NCI-H2171 treated with DMSO at 0.1 percent for 48 hours (cell line): ENCODE measurements at regions not wholly inside any gene's neighbourhood (a gene's known extent, or its start where the extent isn't known, plus 50 kb on each side); places are given as distances from the start of the nearest gene placed in this dataset.

Experiments used
- DNase-seq: peaks from one replicate; lab custom pipeline; 2025; lab: John Stamatoyannopoulos, UW

DNA sequence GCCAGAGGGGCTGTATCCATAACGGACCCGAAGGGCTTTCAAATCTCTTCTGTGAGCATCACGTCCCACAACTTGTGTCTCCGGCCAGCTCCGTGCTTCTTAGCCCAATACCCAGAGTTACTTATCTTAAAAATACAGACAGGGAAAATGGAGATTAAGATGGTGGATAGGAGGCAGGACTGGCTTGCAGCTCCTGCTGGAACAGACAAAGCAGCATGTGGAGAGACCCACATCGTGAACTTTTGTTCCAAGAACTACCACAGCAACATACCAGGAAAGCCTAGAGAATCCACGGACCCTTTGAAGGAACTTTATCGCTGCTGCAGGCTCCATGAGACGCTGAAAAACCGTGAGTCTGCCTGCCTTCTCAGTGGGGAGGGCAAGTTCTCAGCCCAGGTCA, 113.7 kb downstream of the RNASET2 start:
- DNase-seq = no peak

DNA sequence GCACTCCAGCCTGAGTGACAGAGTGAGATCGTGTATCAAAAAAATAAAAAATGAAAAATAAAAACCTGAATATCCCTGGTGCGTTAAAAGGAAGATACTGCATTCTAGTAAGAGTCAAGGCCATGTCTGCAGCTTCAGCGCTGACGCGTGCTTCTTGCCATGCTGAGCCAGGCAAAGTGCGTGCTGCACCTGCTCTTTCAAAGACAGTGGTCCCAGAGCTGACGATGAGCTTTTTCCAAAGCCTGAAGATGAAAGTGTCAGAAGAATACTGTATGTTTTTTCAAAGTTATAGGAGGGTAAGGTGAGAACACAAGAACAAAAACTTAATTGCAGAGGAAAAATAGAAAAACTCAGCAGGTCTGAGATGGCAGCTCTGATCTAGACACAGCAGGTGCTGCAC, 115.1 kb downstream of the RNASET2 start:
- no peak for DNase-seq

DNA sequence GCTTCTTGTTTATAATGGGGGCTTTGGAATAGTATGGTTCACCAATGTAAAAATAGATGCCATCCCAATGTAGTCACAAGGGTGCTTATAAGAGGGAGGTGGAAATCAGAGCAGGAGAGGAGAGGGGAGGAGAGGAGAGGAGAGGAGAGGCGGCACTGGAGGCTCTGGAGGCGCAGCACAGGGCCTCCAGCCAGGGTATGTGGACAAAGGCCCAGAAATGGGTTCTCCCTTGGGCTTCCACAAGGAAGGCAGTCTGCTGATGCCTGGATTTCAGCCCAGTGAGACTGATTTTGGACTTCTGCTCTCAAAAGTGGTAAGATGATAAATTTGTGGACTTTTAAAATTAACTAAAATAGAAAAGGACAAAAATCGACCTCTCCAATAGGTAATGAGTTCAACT, 116.8 kb downstream of the RNASET2 start:
- no peak for DNase-seq

- no peak for DNase-seq
Observed at GRCh38 chr6:166838987-166839386, 117.4 kb downstream of the RNASET2 start.

DNA sequence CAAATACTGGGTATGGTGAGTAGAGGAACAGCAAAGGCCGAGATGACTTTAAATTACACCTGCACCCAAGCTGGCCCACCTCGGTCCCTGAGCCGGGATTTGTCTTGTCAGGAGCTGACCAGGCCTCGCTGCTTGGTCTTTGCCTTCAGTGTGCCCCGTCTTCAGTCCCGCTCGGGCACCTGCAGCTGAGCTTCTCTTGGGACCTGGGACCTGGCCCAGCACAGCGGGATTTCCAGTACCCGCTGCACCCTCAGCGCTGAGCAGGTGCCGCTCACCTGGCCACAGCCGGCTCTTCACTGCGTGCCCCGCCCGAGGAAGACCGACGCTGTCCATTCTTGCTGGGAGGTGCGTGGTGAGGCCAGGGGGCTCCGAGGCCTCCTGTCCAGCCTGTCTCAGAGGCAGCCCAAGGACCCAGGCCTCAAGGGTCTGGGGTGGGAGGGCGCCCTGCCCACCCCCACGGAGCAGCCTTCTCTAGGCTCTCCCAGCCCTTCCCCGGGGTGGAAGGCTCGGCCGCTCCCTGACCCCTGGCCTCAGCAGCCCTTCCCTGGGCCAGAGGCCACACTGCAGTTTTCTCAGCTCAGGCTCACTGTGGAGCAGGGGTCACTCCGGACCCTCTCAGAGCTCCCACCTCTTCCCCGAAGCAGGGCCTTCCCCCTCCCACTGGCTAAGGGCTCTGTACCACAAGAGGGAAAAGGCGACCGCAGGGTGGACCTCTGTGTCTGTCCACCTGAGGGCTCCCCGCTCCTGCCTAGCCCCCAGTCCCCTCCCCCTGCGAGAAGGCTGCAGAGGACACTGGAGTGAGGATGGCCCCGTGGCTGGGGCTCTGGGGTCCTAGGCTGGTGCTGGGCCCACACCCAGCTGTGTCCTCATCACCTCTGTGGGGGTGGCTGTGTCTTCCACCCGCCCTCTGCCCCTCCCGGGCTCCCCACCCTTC, 119.3 kb downstream of the RNASET2 start:
- DNase-seq = no peak

- no peak for DNase-seq
Observed at GRCh38 chr6:166834049-166834448, 122.3 kb downstream of the RNASET2 start.

DNA sequence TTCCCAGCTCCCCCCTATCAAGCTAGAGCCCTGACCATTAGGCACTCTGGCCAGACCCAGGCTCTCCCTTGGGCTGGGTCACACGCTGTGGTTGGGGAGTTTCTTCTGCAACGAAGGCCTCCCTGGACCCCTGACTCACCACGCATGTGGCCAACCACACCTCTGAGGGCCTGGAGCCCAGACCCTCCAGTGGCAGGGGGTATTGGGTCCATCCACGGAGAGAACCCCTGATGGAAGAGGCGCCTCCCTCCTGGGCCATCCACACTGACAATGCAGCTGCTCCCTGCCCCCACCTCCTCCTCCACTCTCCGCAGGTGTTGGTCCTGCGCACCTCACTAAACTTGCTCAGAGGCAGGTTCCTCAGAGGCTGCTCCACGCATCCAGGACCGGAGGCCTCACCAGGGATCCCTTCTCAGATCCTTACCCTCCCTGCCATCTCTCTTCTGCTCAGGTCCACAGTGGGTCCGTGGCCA, 125.4 kb downstream of the RNASET2 start:
- no peak for DNase-seq

- no peak for DNase-seq
Observed at GRCh38 chr6:166830185-166830890, 126.0 kb downstream of the RNASET2 start.

GRCh38 chr6:166826264-166826663, 130.1 kb downstream of the RNASET2 start:
- no peak for DNase-seq

- no peak for DNase-seq
Observed at GRCh38 chr6:166825553-166826145, 130.7 kb downstream of the RNASET2 start.

DNA sequence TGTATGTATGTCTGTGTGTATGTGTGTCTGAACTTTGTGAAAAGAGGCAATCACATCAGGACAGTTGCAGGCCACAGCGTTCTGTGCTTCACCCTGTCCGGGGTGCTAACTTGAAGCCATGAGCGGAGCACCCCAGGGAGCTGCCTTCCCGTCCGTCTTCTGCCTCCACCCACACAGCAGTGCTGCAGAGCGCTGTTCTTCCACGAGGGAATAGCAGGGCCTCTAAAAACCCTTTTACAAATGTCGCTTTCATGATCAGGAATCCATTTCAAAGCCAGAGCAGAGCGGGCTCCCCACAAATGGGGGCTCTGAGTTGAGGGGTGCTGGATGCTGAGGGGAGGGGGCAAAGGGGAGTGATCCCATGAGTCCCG, 131.5 kb downstream of the RNASET2 start:
- no peak for DNase-seq

DNA sequence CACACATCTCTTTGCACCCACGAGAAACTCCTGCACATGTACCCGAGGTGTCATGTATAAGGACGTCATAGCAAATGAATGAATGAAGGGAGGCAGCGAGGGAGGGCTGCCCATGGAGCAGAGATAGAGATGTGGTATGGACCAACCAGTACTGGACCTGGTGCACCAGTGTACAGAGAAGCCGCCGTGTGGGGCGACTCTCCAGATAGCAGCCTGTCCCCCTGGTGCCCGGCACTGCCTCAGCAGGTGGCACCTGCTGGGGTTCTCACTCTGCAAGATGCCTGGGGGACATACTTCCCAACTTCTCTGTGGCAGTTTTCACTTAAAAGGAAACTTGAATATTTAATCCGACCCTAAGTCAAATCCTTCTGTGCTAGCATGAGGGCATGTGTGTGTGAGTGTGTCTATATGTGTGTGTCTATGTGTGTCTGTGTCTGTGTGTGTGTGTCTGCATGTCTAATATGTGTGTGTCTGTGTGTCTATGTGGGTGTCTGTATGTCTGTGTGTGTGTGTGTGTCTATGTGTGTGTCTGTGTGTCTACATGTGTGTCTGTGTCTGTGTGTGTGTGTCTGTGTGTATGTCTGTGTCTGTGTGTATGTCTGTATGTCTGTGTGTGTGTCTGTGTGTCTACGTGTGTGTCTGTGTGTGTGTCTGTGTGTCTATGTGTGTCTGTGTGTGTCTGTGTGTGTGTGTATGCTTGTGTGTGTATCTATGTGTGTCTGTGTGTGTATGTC, 132.0 kb downstream of the RNASET2 start:
- no peak for DNase-seq

- no peak for DNase-seq
Observed at GRCh38 chr6:166822609-166823008, 133.7 kb downstream of the RNASET2 start.

- DNase-seq = no peak
Observed at GRCh38 chr6:166820483-166820882, 135.9 kb downstream of the RNASET2 start.

DNA sequence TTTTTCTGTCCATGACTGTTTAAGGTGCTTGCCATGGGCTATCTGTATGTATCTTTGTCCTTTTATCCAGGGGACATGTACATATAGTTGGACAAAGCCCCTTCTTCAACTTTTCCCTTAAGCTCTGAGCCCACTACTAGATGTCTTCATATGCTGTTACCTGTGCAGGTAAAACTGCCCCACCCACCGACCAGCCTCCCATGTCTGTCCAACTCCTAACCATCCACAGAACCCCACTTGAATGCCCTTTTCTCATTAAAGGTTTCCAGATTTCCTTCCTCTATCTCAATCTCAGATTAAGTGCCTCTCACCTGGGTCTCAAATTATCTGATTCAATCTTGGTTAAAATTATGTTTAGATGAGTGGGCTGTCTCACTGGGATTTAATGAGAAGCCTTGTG, 136.3 kb downstream of the RNASET2 start:
- no peak for DNase-seq

- no peak for DNase-seq
Observed at GRCh38 chr6:166815629-166816028, 140.7 kb downstream of the RNASET2 start.

DNA sequence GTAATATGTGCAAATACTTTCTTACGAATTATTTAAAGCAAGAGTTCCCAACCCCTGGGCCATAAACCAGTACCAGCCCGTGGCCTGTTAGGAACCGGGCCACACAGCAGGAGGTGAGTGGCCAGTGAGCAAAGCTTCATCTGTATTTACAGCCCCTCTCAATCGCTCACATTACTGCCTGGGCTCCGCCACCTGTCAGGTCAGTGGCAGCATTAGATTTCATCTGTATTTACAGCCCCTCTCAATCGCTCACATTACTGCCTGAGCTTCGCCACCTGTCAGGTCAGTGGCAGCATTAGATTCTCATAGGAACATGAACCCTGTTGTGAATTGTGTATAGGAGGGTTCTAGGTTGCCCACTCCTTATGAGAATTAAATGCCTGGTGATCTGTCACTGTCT, 142.0 kb downstream of the RNASET2 start:
- peak; percentile 29 for DNase-seq

GRCh38 chr6:166813461-166813860, 142.9 kb downstream of the RNASET2 start:
- DNase-seq = no peak

GRCh38 chr6:166810864-166811263, 145.5 kb downstream of the RNASET2 start:
- no peak for DNase-seq

GRCh38 chr6:166809721-166810120, 146.6 kb downstream of the RNASET2 start:
- DNase-seq = no peak

DNA sequence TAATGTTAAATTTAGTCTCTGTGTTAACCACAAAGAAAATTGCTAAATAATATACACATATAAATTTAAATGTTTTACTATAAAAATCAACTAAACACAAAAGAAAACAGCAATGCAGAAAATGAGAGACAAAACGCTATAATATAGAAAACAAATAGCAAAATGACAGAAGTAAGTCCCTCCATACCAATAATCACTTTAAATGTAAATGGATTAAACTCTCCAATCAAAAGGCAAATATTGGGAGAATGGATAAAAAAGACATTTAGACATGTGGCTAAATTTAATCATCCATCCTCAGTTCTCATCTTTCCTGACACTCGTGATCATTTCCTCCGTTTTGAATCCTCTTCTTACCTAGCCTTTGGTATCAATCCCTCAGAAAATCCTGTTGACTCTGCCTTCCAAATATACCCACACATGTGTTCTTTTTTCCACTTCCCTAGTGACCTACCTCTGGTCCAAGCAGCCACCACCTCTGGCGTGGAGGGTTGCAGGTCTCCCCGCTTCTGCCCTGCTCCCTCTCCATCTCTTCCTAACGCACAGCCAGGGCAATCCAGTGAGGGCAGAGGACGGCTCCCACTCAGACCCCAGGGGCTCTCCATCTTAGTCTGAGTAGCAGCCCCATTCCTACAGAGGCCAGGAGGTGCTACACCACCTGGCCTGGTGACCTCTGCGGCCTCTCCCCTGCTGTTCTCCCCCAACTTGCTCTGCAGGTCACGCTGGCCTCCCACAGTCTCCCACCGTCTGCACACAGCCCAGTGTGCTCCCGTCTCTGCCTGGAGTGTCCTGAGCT, 149.2 kb downstream of the RNASET2 start:
- DNase-seq = no peak
